Nephron (organoid): ENCODE measurements at regions not wholly inside any gene's neighbourhood (a gene's known extent, or its start where the extent isn't known, plus 50 kb on each side); places are given as distances from the start of the nearest gene placed in this dataset.
A peak's percentile ranks its signal among the peaks of the same experiment; 100 is the strongest.

Experiments used
- H3K27ac Mint-ChIP-seq, 3 experiments: 2 replicates each; pipeline ENCODE4 v1.8.0; 2020; ENCODE audit warnings: mixed read lengths in 3 of 3, mild to moderate bottlenecking in 2 of 3, moderate library complexity in 1 of 3
- H3K27me3 Mint-ChIP-seq: 2 replicates; pipeline ENCODE4 v1.8.0; 2021; ENCODE audit warnings: low read depth, mild to moderate bottlenecking, moderate library complexity, mixed read lengths
- H3K36me3 Mint-ChIP-seq: 2 replicates; pipeline ENCODE4 v1.8.0; 2020; ENCODE audit warnings: low read depth, mixed read lengths
- H3K4me1 Mint-ChIP-seq: 2 replicates; pipeline ENCODE4 v1.8.0; 2020; ENCODE audit warnings: mixed read lengths
- H3K4me3 Mint-ChIP-seq, 3 experiments: 2 replicates each; pipeline ENCODE4 v1.8.0; 2020; ENCODE audit warnings: mild to moderate bottlenecking in 3 of 3, mixed read lengths in 3 of 3, moderate library complexity in 2 of 3
- H3K9me3 Mint-ChIP-seq: 2 replicates; pipeline ENCODE4 v1.8.0; 2020; ENCODE audit warnings: mixed read lengths
- TF ChIP-seq, protein P1 (sequence below), 3 experiments: fragments of 200-600 bp; sonication (generic); IDR thresholded peaks; one replicate each; pipeline ENCODE4 v1.5.0; 2021; ENCODE audit warnings: antibody characterized with exemption in 3 of 3; ENCODE audit not compliant: unreplicated experiment in 3 of 3

DNA sequence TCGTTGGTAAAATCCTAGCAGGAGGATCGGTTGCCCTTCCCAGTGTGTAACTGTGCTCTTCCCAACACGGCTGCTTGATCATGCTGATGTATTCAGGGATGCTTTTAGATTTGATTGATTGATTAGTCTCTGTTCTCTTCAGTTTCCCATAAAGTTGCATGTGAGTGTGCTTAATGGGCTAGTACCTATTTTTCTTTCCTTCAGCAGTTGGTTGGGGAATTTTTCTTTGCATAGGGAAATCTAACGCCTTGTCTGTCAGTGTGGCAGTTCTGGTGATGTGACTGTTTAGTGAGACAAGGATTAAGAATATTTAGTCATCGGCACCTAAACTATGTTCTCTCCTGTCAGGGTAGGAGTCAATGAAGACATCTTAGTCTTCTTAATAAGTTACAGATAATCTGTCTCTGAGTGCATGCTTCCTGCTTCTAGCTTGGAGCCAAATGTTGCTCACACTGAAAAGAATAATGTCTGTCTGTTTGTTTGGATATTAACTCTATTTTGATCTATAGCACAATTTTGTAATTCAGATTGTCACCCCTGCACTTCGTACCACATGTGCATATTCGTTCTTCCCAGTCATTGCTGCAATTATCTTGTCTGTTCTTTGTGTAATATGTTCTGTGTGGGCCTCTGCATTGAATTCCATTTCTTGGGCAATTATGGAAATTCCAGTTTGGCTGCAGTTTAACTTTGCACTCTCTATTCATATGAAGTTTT, 169.9 kb downstream of the EDN1 start:
- Mint-ChIP-seq H3K4me3 (no peak overlapping the region), H3K27ac (peak overlapping the region; percentile 1 to 39 (median 5)), H3K36me3 (no peaks in the 10 kb centered on the region), H3K4me1 (no peaks in the 10 kb centered on the region), H3K9me3 (peaks cover 3% of the 10 kb centered on the region), H3K27me3 (peaks cover 5% of the 10 kb centered on the region)
- TF ChIP-seq, protein P1, sequence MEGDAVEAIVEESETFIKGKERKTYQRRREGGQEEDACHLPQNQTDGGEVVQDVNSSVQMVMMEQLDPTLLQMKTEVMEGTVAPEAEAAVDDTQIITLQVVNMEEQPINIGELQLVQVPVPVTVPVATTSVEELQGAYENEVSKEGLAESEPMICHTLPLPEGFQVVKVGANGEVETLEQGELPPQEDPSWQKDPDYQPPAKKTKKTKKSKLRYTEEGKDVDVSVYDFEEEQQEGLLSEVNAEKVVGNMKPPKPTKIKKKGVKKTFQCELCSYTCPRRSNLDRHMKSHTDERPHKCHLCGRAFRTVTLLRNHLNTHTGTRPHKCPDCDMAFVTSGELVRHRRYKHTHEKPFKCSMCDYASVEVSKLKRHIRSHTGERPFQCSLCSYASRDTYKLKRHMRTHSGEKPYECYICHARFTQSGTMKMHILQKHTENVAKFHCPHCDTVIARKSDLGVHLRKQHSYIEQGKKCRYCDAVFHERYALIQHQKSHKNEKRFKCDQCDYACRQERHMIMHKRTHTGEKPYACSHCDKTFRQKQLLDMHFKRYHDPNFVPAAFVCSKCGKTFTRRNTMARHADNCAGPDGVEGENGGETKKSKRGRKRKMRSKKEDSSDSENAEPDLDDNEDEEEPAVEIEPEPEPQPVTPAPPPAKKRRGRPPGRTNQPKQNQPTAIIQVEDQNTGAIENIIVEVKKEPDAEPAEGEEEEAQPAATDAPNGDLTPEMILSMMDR (IDR thresholded peaks at IDR 0.05; ENCODE audit: unreplicated experiment in 3 of 3) = no peak

DNA sequence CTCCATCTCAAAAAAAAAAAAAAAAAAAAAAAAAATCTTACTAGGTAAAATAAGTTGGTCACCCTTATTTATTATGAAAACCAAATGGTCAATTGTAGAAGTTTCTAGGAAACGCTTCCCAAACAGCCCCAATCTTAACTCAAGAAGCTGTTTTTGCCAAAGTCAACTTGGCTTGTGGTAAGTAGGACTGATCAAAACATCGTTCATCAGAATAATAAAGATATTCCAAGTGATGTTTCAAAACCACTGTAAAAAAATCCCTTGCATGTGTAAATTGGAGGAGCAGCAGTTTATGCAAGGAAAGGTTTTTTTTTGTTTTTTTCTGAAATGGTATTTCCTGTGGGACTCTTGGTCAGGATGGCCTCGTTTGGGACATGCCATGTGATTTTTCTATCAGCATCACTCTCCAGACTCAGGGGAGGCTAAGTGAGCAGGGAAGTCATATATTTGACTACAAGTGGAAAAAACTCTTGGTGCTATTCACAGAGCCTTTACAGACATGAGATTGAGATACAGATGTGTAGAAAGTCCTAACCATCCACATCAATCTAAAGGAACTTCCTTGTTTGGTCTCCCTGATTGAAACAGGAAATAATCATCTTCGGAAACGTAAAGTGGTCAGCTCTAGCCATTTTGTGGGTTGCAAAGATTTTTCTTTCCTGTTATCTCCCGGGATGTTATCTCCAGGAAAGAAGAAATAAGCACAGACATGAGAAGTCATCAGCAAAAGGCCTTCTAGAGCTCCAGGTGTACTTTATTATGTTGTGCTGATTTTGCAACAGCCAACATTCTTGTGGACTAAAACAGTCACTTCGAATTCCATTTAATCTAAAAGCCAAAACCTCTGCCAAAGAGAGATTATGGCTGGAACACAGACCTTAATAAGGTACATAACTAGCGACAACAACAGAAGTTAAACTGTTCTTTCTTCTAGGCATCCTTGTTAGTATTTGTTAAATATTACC, 177.8 kb downstream of the EDN1 start:
- Mint-ChIP-seq H3K36me3 (no peaks in the 10 kb centered on the region), H3K4me3 (no peak overlapping the region), H3K27ac (no peak overlapping the region), H3K9me3 (no peaks in the 10 kb centered on the region), H3K4me1 (no peaks in the 10 kb centered on the region), H3K27me3 (no peaks in the 10 kb centered on the region)
- TF ChIP-seq, protein P1 (IDR thresholded peaks at IDR 0.05; ENCODE audit: unreplicated experiment in 3 of 3) = no peak

DNA sequence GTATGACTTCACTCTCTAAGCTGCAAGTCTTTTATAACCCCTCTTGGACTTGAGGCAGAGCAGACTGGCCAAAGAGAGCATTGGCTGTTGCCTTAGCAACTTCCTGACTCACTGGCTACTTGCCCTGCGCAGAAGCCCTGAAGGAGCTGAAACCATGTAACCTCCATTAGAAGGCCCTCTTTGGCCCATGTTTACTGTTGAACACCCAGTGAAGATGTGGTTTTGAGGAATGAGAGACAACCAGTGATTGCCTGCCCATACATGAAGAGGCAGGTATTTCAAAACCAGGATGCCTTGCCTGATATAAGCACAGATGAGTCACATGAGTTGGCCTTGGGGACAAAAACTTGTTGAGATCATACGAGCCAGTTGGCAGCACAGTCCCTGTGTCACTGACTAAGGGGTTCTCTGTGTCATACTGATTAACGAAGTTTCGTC, 182.5 kb downstream of the EDN1 start:
- no peaks in the 10 kb centered on the region for H3K36me3 Mint-ChIP-seq
- H3K27ac Mint-ChIP-seq = no peak overlapping the region
- H3K9me3 Mint-ChIP-seq = no peaks in the 10 kb centered on the region
- H3K4me1 Mint-ChIP-seq = no peaks in the 10 kb centered on the region
- H3K27me3 Mint-ChIP-seq = no peaks in the 10 kb centered on the region
- H3K4me3 Mint-ChIP-seq = no peak overlapping the region
- TF ChIP-seq, protein P1 (IDR thresholded peaks at IDR 0.05; ENCODE audit: unreplicated experiment in 3 of 3) = no peak

DNA sequence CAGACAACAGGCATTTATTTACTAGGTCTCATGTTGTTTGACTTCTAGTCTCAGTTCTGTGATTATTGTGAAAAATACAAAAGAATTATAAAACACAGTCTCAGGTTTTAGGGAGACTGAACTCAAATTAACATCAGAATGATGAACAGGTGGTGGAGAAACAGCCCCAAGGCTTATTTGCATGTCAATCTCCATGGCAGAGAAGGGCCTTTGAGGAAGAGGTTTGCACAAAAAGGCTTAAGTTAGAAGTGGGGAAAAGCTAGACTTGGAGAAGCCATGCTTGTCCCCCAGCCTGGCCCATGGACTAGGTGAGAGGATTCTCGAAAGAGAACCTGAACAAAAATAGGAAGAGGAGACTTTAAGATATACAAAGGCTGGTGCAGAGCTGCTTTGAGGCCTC, 183.3 kb downstream of the EDN1 start:
- TF ChIP-seq, protein P1 (IDR thresholded peaks at IDR 0.05; ENCODE audit: unreplicated experiment in 3 of 3) = no peak
- Mint-ChIP-seq H3K27me3 (no peaks in the 10 kb centered on the region), H3K4me3 (no peak overlapping the region), H3K36me3 (no peaks in the 10 kb centered on the region), H3K9me3 (no peaks in the 10 kb centered on the region), H3K4me1 (no peaks in the 10 kb centered on the region), H3K27ac (peak overlapping the region in 1 of 3 experiments; percentile 52)

DNA sequence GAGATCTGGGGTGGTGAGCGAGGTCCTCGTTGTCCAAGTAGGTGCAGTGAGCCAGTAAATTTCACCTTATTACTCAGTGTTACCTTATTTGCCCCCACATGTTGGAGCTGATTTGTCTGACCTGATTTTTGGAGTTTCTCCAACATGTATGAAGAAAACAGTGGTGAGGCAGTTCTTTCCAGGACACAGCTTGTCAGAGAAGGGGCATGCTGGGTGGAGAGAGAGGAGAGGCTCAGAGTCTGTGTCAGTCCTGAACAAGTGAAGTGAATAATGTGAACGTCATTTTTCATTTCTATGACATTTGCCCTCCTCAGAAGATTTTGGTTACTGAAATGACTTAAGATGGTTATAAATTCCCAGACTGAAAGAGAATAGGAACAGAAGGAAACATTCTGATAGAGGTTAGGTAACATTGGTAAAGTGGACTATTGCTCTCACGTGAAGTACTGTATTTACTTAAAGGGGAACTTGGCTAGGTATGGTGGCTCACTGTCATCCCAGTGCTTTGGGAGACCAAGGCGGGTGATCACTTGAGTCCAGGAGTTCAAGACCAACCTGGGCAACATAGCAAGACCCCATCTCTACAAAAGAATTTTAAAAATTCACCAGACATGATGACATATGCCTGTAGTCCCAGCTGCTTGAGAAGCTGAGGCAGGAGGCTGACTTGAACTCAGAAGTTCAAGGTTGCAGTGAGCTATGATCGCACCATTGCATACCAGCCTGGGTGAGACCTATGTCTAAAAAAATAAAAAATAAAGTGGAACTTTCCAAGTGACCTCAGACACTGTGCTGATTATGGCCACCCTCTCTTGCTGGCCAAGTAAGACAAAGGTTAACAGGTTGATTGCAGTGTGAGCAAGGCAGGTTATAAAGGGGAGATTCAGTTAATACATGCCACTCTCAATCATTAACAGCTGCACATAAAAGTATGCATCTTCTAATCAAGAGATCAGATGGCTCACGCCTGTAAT, 184.3 kb downstream of the EDN1 start:
- Mint-ChIP-seq H3K27me3 (no peaks in the 10 kb centered on the region), H3K27ac (no peak overlapping the region), H3K4me1 (no peaks in the 10 kb centered on the region), H3K9me3 (no peaks in the 10 kb centered on the region), H3K4me3 (no peak overlapping the region), H3K36me3 (no peaks in the 10 kb centered on the region)
- TF ChIP-seq, protein P1 (IDR thresholded peaks at IDR 0.05; ENCODE audit: unreplicated experiment in 3 of 3) = no peak
